Stimulated activated CD4-positive, alpha-beta T cell treated with anti-CD3 and anti-CD28 coated beads, Interleukin-1b, Interleukin-23, amount 100 ng/mL, for 48 hours (primary cell): ENCODE measurements at regions not wholly inside any gene's neighbourhood (a gene's known extent, or its start where the extent isn't known, plus 50 kb on each side); places are given as distances from the start of the nearest gene placed in this dataset.

ENCODE experiments used
- DNase-seq: peaks from one replicate; pipeline ENCODE4 v3.0.0-alpha.2; 2020

DNA sequence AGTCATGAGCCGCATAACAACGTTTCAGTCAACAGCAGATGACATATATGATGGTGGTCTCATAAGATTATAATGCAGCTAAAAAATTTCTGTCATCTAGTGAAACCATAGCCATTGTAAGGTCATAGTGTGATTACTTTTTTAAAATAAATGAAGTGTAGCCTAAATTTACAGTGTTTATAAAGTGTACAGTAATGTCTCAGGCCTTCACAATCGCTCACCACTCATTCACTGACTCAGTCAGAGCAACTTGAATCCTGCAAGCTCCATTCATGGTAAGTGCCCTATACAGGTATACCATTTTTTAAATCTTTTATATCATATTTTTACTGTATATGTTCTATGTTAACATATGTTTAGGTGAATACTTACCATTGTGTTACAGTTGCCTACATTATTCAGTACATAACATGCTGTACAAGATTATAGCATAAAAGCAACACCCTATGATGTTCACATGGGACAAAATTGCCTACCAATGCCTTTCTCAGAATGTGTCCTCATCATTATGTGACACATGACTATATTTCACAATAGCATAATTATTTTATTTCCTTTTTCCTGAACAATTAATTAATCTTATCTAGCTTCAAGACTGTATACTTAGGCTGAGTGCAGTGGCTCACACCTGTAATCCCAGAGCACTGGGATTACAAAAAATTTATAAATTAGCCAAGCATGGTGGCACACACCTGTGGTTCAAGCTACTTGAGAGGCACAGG lies 1115.9 kb upstream of the ZEB2 start:
- DNase-seq, result no peak

- no peak for DNase-seq
Measured at GRCh38 chr2:145631561-145631960, 1111.6 kb upstream of the ZEB2 start.

DNA sequence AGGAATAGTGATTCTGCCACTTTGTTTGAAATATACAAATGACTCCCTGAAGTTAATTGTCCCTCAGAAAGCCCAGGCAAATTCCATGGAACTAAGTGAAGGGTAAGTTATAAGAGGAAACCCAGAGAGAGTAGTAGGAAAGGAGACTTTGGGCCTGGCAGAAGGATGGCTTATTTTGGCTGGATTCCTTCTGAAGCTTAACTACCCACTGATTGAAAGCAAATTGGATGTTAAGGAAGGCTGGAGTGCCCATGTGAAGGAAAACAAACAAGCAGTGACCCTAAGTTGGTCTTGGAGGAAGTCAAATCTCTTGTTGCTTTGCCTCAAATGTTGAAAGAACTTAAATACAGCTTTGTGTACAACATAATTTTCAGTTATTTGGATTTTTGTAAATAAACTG lies 1106.4 kb upstream of the ZEB2 start:
- DNase-seq, result no peak

GRCh38 chr2:145625111-145625510 lies 1105.2 kb upstream of the ZEB2 start:
- no peak for DNase-seq

DNA sequence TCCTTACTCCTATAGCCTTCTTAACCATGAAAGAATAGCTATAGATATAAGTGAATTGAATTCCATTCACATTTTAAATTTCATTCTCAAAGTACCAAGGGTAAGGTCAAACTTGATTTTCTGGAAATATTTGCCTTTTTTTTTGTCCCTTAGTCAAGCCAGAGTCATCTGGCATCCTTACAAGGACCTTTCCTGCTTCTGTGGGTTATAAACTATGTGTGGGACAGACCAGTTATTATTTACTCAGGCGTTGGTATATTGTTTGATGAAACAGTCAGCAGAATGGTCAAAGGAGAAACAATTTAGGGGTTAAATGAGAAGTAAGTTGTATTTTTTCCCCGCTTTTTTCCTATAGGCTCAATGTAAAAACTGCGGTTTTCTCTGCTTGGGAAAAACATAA lies 1103.2 kb upstream of the ZEB2 start:
- DNase-seq, result no peak

DNA sequence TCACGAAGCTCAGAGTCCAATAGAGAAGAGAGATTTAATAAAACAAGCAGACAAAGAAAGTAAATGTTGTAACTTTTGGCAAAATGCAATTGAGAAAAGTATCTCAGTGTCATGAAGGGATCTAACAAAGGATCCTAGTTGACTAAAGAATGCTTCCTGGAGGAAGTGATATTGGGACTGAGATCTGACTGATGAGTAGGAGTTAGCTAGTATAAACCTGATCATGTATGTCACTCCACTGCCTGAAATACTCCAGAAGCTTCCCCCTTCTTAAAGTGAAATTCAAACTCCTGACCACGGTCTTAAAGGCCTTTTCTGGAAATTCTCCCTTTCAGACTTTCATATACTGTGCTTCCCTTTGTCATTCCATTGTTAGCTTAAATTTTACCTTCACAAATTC lies 1102.4 kb upstream of the ZEB2 start:
- no peak for DNase-seq

GRCh38 chr2:145617906-145618305 lies 1098.0 kb upstream of the ZEB2 start:
- no peak for DNase-seq

GRCh38 chr2:145617420-145617819 lies 1097.5 kb upstream of the ZEB2 start:
- no peak for DNase-seq

DNA sequence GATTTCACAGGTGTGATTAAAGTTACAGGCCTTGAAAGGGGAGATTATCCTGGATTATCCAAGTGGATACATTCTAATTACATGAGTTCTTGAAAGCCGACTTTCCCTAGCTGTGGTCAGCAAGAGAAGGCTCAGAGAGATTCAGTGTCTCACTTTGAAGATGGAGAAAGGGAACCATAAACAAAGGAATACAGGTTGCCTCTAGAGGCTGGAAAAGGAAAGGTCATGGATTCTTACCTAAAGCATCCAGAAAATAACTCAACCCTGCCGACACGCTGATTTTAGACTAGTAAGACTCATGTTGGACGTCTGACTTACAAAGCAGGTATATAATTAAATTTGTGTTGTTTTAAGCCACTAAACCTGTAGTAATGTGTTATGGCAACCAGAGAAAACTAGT lies 1095.7 kb upstream of the ZEB2 start:
- DNase-seq, result no peak

GRCh38 chr2:145609951-145610350 lies 1090.0 kb upstream of the ZEB2 start:
- DNase-seq, result no peak

DNA sequence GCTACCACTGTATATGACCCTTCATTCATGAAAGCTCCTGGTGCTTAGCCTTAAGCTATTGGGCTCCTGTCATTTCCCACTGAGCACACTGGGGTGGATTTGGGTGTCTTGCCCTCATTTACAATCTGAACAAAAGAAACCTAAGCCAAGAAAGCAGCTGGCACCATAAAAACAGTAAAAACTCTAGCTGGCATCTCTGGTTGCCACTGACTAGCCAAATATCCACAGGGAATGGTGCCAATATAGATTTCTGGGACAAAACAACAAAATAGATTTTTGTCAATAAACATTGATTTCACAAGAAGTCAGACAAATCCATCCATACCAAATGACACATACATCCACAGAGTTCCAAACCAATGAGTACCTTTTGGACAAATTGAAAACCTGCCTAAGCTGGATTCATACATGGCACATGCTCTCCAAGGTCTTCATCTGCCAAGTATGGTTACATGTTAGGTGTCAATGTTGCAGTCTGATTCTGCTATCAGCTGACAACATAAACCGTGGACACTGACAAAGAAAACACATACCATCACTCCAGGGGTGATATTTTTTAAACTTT lies 1081.5 kb upstream of the ZEB2 start:
- DNase-seq, result no peak

GRCh38 chr2:145600811-145601210 lies 1080.9 kb upstream of the ZEB2 start:
- no peak for DNase-seq

DNA sequence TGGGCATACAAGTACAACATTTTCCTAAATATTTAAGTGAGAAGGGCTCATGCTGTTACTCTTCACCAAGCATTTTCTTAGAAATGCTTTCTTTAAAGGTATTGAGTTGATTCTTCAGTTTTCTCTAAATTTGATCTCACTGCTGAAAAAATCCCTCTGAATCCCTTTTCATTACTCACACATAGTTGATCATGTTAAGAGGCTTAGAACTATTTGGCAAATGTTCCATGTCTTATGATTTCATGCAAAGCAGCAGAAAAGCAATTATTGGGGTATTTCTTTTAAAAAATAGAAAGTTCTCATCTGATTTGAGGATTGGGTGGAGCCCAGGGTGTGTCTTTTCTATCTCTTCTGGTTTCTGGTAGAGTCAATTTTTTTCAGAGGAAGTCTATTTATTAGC lies 1079.8 kb upstream of the ZEB2 start:
- no peak for DNase-seq

DNA sequence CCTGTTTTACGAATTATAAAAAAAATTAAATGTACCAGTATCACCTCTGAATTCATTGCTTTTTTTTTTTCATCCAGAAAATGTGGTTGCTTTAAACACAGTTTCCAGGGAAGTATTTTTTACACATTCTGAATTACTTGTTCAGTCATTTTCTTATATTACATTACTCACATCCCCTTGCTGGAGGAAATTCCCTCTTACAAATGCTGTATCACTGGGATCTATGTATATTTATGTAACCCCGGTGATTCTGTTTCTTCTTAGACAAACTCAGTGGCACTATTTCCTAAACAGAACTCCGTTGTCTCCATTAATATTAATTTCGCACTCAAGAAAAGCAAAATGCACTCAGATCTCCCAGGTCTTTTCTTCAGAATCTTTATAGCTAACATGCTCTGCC lies 1078.5 kb upstream of the ZEB2 start:
- no peak for DNase-seq

DNA sequence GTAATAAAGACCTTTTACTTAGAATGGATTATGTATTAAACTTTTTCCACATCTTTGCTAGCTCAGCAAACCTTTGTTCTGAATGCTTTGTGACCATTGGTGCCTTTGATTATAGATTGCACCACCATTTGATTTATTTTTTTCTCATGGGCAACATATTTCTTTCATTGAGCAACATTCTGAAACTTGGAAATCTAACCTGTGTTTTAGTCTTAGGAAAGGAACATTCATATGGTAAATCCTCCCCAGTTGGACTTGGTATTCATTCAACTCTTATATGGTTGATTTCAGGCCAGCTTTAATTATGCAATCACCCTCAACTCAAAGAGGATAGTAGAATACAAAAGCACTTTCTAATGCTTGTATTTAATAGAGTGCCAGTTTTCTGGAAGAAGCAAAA lies 1077.9 kb upstream of the ZEB2 start:
- no peak for DNase-seq

- DNase-seq, result no peak
Measured at GRCh38 chr2:145597006-145597405, 1077.1 kb upstream of the ZEB2 start.

- no peak for DNase-seq
Measured at GRCh38 chr2:145596416-145596815, 1076.5 kb upstream of the ZEB2 start.

DNA sequence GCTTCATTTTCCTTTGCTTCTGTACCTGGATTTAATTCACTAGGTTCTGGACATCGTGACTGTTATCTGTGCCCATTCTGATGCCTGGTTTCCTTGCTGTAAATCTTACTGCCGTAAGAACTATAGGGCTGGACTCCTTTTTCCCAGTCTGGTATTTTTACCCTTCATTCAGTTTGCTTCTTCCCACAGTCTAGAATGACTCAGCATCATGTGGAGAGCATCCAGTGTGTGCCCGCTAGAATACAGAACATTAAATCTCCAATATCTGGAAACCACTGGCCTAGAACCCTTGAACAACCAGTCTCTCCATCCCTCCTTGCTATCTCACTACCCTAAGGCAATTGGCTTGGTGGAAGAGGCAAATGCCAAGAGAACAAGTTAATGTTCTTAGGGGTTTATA lies 1075.4 kb upstream of the ZEB2 start:
- no peak for DNase-seq

GRCh38 chr2:145593991-145594614 lies 1074.2 kb upstream of the ZEB2 start:
- no peak for DNase-seq

DNA sequence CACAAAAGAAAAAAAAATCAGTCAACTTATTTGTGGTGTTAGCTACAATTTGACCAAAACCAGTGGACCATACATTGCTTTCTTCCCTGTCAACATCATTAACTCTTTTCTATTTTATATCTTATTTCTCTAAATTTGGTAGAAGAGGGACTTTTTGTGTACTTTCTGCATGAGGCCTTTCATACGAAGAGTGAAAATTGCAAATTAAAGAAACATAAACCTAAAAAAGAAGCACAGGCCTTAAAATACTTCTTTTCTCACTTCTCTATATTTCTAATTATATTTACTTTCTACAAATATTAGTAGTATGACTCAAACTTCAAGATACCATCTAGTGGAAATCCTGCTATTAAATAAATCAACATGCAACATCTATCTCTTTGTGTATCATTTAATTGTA lies 1073.4 kb upstream of the ZEB2 start:
- DNase-seq, result no peak

DNA sequence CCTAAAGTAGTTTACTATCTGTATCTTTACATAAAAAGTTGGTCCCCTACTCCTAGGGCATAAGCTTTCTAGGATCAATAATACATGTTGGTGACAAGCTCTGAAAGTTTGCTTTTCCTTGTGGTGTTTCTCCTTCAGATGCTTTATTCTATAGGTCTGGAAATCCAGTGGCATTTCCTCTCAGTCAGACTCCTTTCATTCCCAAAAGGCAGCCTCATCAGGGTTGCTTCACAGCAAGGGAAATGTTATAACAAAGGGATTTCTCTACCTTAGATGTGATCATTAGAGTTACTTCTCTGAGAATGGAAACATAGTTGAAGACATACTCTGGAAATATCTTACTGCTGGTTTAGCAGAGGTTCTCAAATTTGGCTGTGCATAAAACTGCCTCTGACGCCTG lies 1072.4 kb upstream of the ZEB2 start:
- DNase-seq, result no peak

DNA sequence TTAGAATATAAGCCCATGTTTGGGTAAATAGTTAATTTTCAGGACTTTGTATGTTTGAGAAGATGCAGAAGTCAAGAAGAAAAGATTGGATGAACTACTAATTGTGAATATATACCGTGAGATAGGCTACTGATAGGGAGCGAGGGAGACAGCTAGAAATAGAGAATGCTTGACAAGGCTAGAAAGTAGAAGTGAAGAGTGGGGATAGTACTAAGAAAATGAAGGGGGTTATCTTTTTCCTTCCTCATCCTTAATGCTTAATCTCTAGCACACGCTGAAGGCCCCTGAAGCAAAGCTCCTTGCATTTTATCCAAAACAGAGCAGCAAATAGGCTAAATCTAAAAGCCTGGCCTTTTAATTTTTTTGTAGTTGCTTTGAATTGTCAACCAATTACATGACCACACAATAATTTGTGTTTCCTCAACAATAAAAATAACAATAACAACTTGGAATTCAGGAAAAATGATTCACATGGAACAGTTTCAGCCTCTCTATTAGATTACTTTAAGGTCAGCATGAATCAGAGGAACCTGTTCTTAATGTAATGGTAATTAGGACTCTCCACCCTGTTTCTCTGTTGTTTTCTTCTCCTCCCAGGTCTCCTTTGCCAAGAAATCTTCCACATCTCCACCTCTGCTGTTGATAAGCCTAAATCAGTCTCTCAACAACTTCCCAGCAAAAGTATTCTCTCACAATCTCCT lies 1071.3 kb upstream of the ZEB2 start:
- no peak for DNase-seq

DNA sequence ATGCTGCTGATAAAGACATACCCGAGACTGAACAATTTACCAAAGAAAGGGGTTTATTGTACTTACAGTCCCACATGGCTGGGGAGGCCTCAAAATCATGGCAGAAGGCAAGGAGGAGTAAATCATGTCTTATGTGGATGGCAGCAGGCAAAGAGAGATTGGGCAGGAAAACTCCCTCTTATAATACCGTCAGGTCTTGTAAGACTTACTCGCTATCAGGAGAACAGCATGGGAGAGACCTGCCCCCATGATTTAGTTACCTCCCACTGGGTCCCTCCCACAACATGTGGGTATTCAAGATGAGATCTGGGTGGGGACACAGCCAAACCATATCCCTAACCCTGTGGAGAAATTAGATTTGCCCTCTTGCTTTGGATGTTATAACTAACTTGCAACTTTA lies 1068.0 kb upstream of the ZEB2 start:
- DNase-seq, result no peak

- no peak for DNase-seq
Measured at GRCh38 chr2:145584353-145584752, 1064.4 kb upstream of the ZEB2 start.
